ENCODE measurements at regions not wholly inside any gene's neighbourhood (a gene's known extent, or its start where the extent isn't known, plus 50 kb on each side); places are given as distances from the start of the nearest gene placed in this dataset.

GRCh38 chr10:84948644-84949043 lies 620.3 kb downstream of the CCSER2 start:
- no peaks in the 10 kb centered on the region for H3K9me2 ChIP-seq (replicated peaks; ENCODE audit: insufficient read depth)
- H2AFZ ChIP-seq: no peak overlapping the region
- no peaks in the 10 kb centered on the region for H3K36me3 ChIP-seq (replicated peaks; ENCODE audit: insufficient read depth, low read depth)
- TF ChIP-seq EZH2phosphoT487 (IDR thresholded peaks at IDR 0.05; ENCODE audit: low read depth, severe bottlenecking, unreplicated experiment) (no peak), CTCF (IDR thresholded peaks at IDR 0.05; ENCODE audit: poor library complexity) (no peak), EZH2 (IDR thresholded peaks at IDR 0.05; ENCODE audit: borderline replicate concordance) (no peak)
- H3K4me3 ChIP-seq: no peak overlapping the region
- H3K79me2 ChIP-seq: no peaks in the 10 kb centered on the region
- H3K4me1 ChIP-seq (ENCODE audit: insufficient read depth): no peaks in the 10 kb centered on the region
- no peak for DNase-seq (ENCODE audit: low spot score)
- no peak overlapping the region for H3K27ac ChIP-seq
- 45% methylated on average over 2 of the region's 2 CpGs for WGBS (ENCODE audit: low lambda C conversion rate, missing lambda C conversion rate)
- no peaks in the 10 kb centered on the region for H4K20me1 ChIP-seq (ENCODE audit: insufficient read depth, poor library complexity, severe bottlenecking)
- no peaks in the 10 kb centered on the region for H3K27me3 ChIP-seq
- H3K9me3 ChIP-seq (ENCODE audit: low read depth): no peaks in the 10 kb centered on the region
- H3K4me2 ChIP-seq: no peak overlapping the region

GRCh38 chr10:84951616-84952015 lies 623.2 kb downstream of the CCSER2 start:
- H3K9me2 ChIP-seq (replicated peaks; ENCODE audit: insufficient read depth): no peaks in the 10 kb centered on the region
- WGBS (ENCODE audit: low lambda C conversion rate, missing lambda C conversion rate): 79% methylated on average over 2 of the region's 2 CpGs
- H3K27ac ChIP-seq: no peak overlapping the region
- H3K4me2 ChIP-seq: no peak overlapping the region
- no peaks in the 10 kb centered on the region for H3K36me3 ChIP-seq (replicated peaks; ENCODE audit: insufficient read depth, low read depth)
- H3K4me3 ChIP-seq: no peak overlapping the region
- TF ChIP-seq EZH2phosphoT487 (IDR thresholded peaks at IDR 0.05; ENCODE audit: low read depth, severe bottlenecking, unreplicated experiment): no peak
- no peak for TF ChIP-seq EZH2 (IDR thresholded peaks at IDR 0.05; ENCODE audit: borderline replicate concordance)
- TF ChIP-seq CTCF (IDR thresholded peaks at IDR 0.05; ENCODE audit: poor library complexity): no peak
- no peaks in the 10 kb centered on the region for H3K27me3 ChIP-seq
- no peaks in the 10 kb centered on the region for H4K20me1 ChIP-seq (ENCODE audit: insufficient read depth, poor library complexity, severe bottlenecking)
- H3K79me2 ChIP-seq: no peaks in the 10 kb centered on the region
- DNase-seq (ENCODE audit: low spot score): no peak
- H3K9me3 ChIP-seq (ENCODE audit: low read depth): no peaks in the 10 kb centered on the region
- no peaks in the 10 kb centered on the region for H3K4me1 ChIP-seq (ENCODE audit: insufficient read depth)
- H2AFZ ChIP-seq: no peak overlapping the region

- H3K4me3 ChIP-seq: no peak overlapping the region
- no peaks in the 10 kb centered on the region for H3K27me3 ChIP-seq
- no peaks in the 10 kb centered on the region for H3K9me2 ChIP-seq (replicated peaks; ENCODE audit: insufficient read depth)
- no peak overlapping the region for H3K27ac ChIP-seq
- H4K20me1 ChIP-seq (ENCODE audit: insufficient read depth, poor library complexity, severe bottlenecking): no peaks in the 10 kb centered on the region
- H3K4me1 ChIP-seq (ENCODE audit: insufficient read depth): no peaks in the 10 kb centered on the region
- H3K4me2 ChIP-seq: no peak overlapping the region
- no peaks in the 10 kb centered on the region for H3K9me3 ChIP-seq (ENCODE audit: low read depth)
- no peak for TF ChIP-seq EZH2phosphoT487 (IDR thresholded peaks at IDR 0.05; ENCODE audit: low read depth, severe bottlenecking, unreplicated experiment)
- TF ChIP-seq EZH2 (IDR thresholded peaks at IDR 0.05; ENCODE audit: borderline replicate concordance): no peak
- TF ChIP-seq CTCF (IDR thresholded peaks at IDR 0.05; ENCODE audit: poor library complexity): no peak
- no peaks in the 10 kb centered on the region for H3K36me3 ChIP-seq (replicated peaks; ENCODE audit: insufficient read depth, low read depth)
- no peaks in the 10 kb centered on the region for H3K79me2 ChIP-seq
- no peak for DNase-seq (ENCODE audit: low spot score)
- no peak overlapping the region for H2AFZ ChIP-seq
Measured at GRCh38 chr10:84957427-84957826, 629.0 kb downstream of the CCSER2 start.

- DNase-seq (ENCODE audit: low spot score): no peak
- 88% methylated on average over 1 of the region's 1 CpG for WGBS (ENCODE audit: low lambda C conversion rate, missing lambda C conversion rate)
- Histone ChIP-seq H3K27ac (no peak overlapping the region), H3K27me3 (no peaks in the 10 kb centered on the region), H2AFZ (no peak overlapping the region), H4K20me1 (ENCODE audit: insufficient read depth, poor library complexity, severe bottlenecking) (no peaks in the 10 kb centered on the region), H3K4me1 (ENCODE audit: insufficient read depth) (no peaks in the 10 kb centered on the region), H3K9me2 (replicated peaks; ENCODE audit: insufficient read depth) (no peaks in the 10 kb centered on the region), H3K4me3 (no peak overlapping the region), H3K9me3 (ENCODE audit: low read depth) (no peaks in the 10 kb centered on the region), H3K79me2 (no peaks in the 10 kb centered on the region), H3K4me2 (no peak overlapping the region), H3K36me3 (replicated peaks; ENCODE audit: insufficient read depth, low read depth) (no peaks in the 10 kb centered on the region)
- no peak for TF ChIP-seq EZH2 (IDR thresholded peaks at IDR 0.05; ENCODE audit: borderline replicate concordance)
- no peak for TF ChIP-seq EZH2phosphoT487 (IDR thresholded peaks at IDR 0.05; ENCODE audit: low read depth, severe bottlenecking, unreplicated experiment)
- no peak for TF ChIP-seq CTCF (IDR thresholded peaks at IDR 0.05; ENCODE audit: poor library complexity)
Measured at GRCh38 chr10:84965468-84965867, 637.1 kb downstream of the CCSER2 start.
